ENCODE measurements at regions not wholly inside any gene's neighbourhood (a gene's known extent, or its start where the extent isn't known, plus 50 kb on each side); places are given as distances from the start of the nearest gene placed in this dataset.

- no peak for TF ChIP-seq CTCF (conservative IDR thresholded peaks at IDR 0.05)
These were observed 2016.0 kb upstream of the IGFBP7 start for GRCh38 chr4:59126159-59126558.

DNA sequence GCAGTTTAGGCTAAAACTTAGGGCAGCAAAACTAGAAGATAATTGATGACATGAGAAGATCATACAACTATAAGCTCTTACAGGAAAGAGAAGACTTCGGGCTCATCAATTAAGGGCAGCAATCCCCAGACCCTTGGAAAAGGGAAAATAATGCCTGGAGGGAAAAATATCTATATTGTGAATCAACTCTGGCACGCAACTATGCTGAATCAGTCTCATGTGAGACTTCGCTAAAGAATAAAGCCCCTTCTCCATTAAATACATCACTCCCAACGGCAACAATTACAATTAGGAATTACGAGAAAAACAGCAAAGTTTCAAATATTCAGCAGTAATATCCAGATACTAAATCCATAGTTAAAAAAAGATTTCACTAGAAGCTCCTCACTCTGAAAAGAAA lies 2016.8 kb upstream of the IGFBP7 start:
- H3K27ac ChIP-seq, result no peak overlapping the region
- no peak for TF ChIP-seq CTCF (conservative IDR thresholded peaks at IDR 0.05)

More at GRCh38 chr4:59126159-59126558, 2016.0 kb upstream of the IGFBP7 start:
- no peak overlapping the region for H3K27ac ChIP-seq

- H3K27ac ChIP-seq, result no peak overlapping the region
- TF ChIP-seq CTCF (conservative IDR thresholded peaks at IDR 0.05), result no peak
These were observed 2017.6 kb upstream of the IGFBP7 start for GRCh38 chr4:59127743-59128142.

- no peak overlapping the region for H3K27ac ChIP-seq
- TF ChIP-seq CTCF (conservative IDR thresholded peaks at IDR 0.05), result no peak
These were observed 2025.2 kb upstream of the IGFBP7 start for GRCh38 chr4:59135248-59135985.

GRCh38 chr4:59161249-59161648 lies 2038.9 kb upstream of the ADGRL3 start:
- TF ChIP-seq CTCF (conservative IDR thresholded peaks at IDR 0.05), result no peak
- no peak overlapping the region for H3K27ac ChIP-seq

GRCh38 chr4:59175617-59176016 lies 2024.5 kb upstream of the ADGRL3 start:
- no peak overlapping the region for H3K27ac ChIP-seq
- TF ChIP-seq CTCF (conservative IDR thresholded peaks at IDR 0.05), result no peak

DNA sequence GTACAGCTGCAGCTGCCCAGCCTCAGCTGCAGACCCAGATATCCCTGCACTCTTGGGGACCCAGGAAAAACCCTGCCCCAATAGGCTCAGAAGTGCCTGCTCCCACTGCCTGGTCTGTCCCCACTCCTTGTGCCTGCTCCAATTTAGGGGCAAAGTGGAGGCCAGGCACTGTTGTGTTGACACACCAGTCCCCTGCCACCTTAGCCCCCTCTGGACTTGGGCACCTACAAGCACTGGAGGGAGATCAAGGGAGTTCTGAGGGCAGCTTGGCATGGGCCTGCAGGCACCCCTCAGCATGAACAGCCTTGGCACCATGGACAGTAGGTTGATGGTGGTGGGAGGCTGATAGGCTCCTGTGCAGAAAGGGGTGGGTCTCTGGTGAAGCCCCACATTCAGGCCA lies 2020.8 kb upstream of the ADGRL3 start:
- no peak overlapping the region for H3K27ac ChIP-seq
- TF ChIP-seq CTCF (conservative IDR thresholded peaks at IDR 0.05), result no peak
